ENCODE measurements at regions not wholly inside any gene's neighbourhood (a gene's known extent, or its start where the extent isn't known, plus 50 kb on each side); places are given as distances from the start of the nearest gene placed in this dataset.
A peak's percentile ranks its signal among the peaks of the same experiment; 100 is the strongest.

DNA sequence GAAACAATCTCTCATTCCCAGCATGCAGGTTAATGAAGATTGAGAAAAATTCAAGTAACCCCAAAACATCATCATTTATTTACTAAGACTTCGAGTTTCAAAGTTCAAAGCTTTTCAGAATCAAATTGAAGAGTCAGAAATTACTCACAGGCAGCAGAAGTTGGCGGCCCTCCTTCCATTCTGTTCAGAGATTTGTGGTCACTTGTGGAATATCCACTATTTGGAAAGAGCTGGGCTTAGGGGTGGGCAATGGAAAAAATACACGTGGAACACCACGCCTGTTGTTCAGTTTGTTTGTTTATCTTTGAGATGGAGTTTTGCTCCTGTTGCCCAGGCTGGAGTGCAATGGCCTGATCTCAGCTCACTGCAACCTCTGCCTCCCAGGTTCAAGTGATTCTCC, 108.6 kb upstream of the NAA20 start:
- Histone ChIP-seq H2AFZ (ENCODE audit: low read length) (no peak overlapping the region), H2BK120ac (ENCODE audit: low read depth, low read length) (no peak overlapping the region), H3K23ac (ENCODE audit: low read depth, low read length, poor library complexity) (no peak overlapping the region), H3K14ac (ENCODE audit: low read length) (no peak overlapping the region), H3K9me3 (replicated peaks in 1 of 2; ENCODE audit: control insufficient read depth in 2 of 2, insufficient read depth in 1 of 2, low read depth in 1 of 2, low read length in 2 of 2) (no peaks in the 10 kb centered on the region), H3K27me3 (ENCODE audit: control insufficient read depth in 3 of 3, insufficient read depth in 3 of 3, low read depth in 1 of 3, low read length in 3 of 3) (no peaks in the 10 kb centered on the region), H4K8ac (ENCODE audit: low read depth, low read length) (no peak overlapping the region), H3K9ac (ENCODE audit: low read depth, low read length, poor library complexity) (no peak overlapping the region), H3K18ac (ENCODE audit: low read length) (no peak overlapping the region), H3K4me3 (ENCODE audit: low read length in 2 of 2) (no peak overlapping the region), H2AK5ac (ENCODE audit: low read depth, low read length) (no peak overlapping the region), H2BK12ac (ENCODE audit: low read length) (no peak overlapping the region), H3K36me3 (replicated peaks in 1 of 2; ENCODE audit: control insufficient read depth in 2 of 2, insufficient read depth in 2 of 2, low read length in 2 of 2) (no peaks in the 10 kb centered on the region), H3K4ac (ENCODE audit: low read length) (no peak overlapping the region), H3K4me2 (ENCODE audit: insufficient read depth, low read length, poor library complexity, severe bottlenecking) (no peak overlapping the region), H3K27ac (replicated peaks; ENCODE audit: low read length) (no peak overlapping the region), H2BK5ac (ENCODE audit: low read length) (no peak overlapping the region), H4K91ac (ENCODE audit: low read depth, low read length, poor library complexity) (no peak overlapping the region), H3K4me1 (ENCODE audit: control insufficient read depth in 2 of 2, insufficient read depth in 1 of 2, low read depth in 1 of 2, low read length in 2 of 2) (no peaks in the 10 kb centered on the region), H2BK15ac (ENCODE audit: low read length) (no peak overlapping the region), H3K79me1 (ENCODE audit: low read depth, low read length) (no peaks in the 10 kb centered on the region)
- no CpG with 5 or more reads among the region's 4 CpGs for WGBS, 2 donors (ENCODE audit: extremely low coverage in 2 of 2, insufficient read length in 2 of 2, insufficient replicate concordance in 1 of 2)
- DNase-seq (ENCODE audit: low spot score): no peak

- Histone ChIP-seq H3K18ac (ENCODE audit: low read length) (peak overlapping the region; percentile 28), H2AFZ (ENCODE audit: low read length) (no peak overlapping the region), H2BK12ac (ENCODE audit: low read length) (no peak overlapping the region), H3K4me2 (ENCODE audit: insufficient read depth, low read length, poor library complexity, severe bottlenecking) (no peak overlapping the region), H2BK5ac (ENCODE audit: low read length) (no peak overlapping the region), H3K4ac (ENCODE audit: low read length) (no peak overlapping the region), H3K36me3 (replicated peaks in 1 of 2; ENCODE audit: control insufficient read depth in 2 of 2, insufficient read depth in 2 of 2, low read length in 2 of 2) (no peaks in the 10 kb centered on the region), H3K27me3 (ENCODE audit: control insufficient read depth in 3 of 3, insufficient read depth in 3 of 3, low read depth in 1 of 3, low read length in 3 of 3) (no peaks in the 10 kb centered on the region), H3K4me1 (ENCODE audit: control insufficient read depth in 2 of 2, insufficient read depth in 1 of 2, low read depth in 1 of 2, low read length in 2 of 2) (peaks cover 0 to 2% of the 10 kb centered on the region in 2 donors), H2BK15ac (ENCODE audit: low read length) (no peak overlapping the region), H4K8ac (ENCODE audit: low read depth, low read length) (no peak overlapping the region), H3K9ac (ENCODE audit: low read depth, low read length, poor library complexity) (no peak overlapping the region), H3K79me1 (ENCODE audit: low read depth, low read length) (no peaks in the 10 kb centered on the region), H3K14ac (ENCODE audit: low read length) (no peak overlapping the region), H3K4me3 (ENCODE audit: low read length in 2 of 2) (no peak overlapping the region), H3K23ac (ENCODE audit: low read depth, low read length, poor library complexity) (no peak overlapping the region), H3K9me3 (replicated peaks in 1 of 2; ENCODE audit: control insufficient read depth in 2 of 2, insufficient read depth in 1 of 2, low read depth in 1 of 2, low read length in 2 of 2) (no peaks in the 10 kb centered on the region), H2BK120ac (ENCODE audit: low read depth, low read length) (no peak overlapping the region), H4K91ac (ENCODE audit: low read depth, low read length, poor library complexity) (no peak overlapping the region), H3K27ac (replicated peaks; ENCODE audit: low read length) (no peak overlapping the region), H2AK5ac (ENCODE audit: low read depth, low read length) (no peak overlapping the region)
- no peak for DNase-seq (ENCODE audit: low spot score)
- no CpG with 5 or more reads among the region's 4 CpGs for WGBS, 2 donors (ENCODE audit: extremely low coverage in 2 of 2, insufficient read length in 2 of 2, insufficient replicate concordance in 1 of 2)
These were observed 107.4 kb upstream of the NAA20 start for GRCh38 chr20:19909725-19910124.

DNA sequence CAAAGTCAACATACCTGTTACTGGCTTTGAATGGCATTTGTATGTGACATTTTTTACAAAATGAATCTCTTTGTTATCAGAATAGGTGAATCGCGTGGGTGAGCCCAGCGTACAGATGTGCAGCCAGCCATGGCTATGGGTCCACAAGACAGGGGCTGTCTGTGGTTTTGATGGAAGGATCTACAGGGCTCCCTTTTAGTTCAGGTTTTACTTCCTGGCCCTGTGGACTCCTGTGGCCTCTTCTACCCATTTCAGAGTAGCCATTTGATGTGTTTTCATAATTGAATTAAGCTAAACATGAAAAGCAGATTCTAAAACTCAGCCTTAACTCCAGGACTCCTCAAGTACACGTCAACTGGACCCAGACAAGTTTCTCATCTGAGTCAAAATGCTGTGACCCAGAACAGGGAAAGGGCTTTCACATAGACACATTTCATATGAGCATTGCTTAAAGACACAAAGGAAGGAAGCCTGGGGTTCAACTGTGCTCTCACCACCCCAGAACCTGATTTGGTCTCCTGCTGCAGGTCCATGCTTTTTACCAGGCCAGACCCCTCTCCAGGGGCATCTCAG, 105.3 kb upstream of the NAA20 start:
- no peak overlapping the region for H3K14ac ChIP-seq (ENCODE audit: low read length)
- H2BK5ac ChIP-seq (ENCODE audit: low read length): no peak overlapping the region
- no peaks in the 10 kb centered on the region for H3K79me1 ChIP-seq (ENCODE audit: low read depth, low read length)
- peaks cover 0 to 3% of the 10 kb centered on the region in 2 donors for H3K4me1 ChIP-seq (ENCODE audit: control insufficient read depth in 2 of 2, insufficient read depth in 1 of 2, low read depth in 1 of 2, low read length in 2 of 2)
- no peak overlapping the region for H2BK15ac ChIP-seq (ENCODE audit: low read length)
- H3K4ac ChIP-seq (ENCODE audit: low read length): no peak overlapping the region
- H4K8ac ChIP-seq (ENCODE audit: low read depth, low read length): no peak overlapping the region
- no peak overlapping the region for H3K27ac ChIP-seq (replicated peaks; ENCODE audit: low read length)
- no peak overlapping the region for H3K23ac ChIP-seq (ENCODE audit: low read depth, low read length, poor library complexity)
- H3K36me3 ChIP-seq (replicated peaks in 1 of 2; ENCODE audit: control insufficient read depth in 2 of 2, insufficient read depth in 2 of 2, low read length in 2 of 2): no peaks in the 10 kb centered on the region
- no peak overlapping the region for H3K18ac ChIP-seq (ENCODE audit: low read length)
- H2BK120ac ChIP-seq (ENCODE audit: low read depth, low read length): no peak overlapping the region
- H2AFZ ChIP-seq (ENCODE audit: low read length): no peak overlapping the region
- no peak overlapping the region for H2AK5ac ChIP-seq (ENCODE audit: low read depth, low read length)
- no peak overlapping the region for H2BK12ac ChIP-seq (ENCODE audit: low read length)
- DNase-seq (ENCODE audit: low spot score): no peak
- no peak overlapping the region for H3K9ac ChIP-seq (ENCODE audit: low read depth, low read length, poor library complexity)
- no peak overlapping the region for H3K4me2 ChIP-seq (ENCODE audit: insufficient read depth, low read length, poor library complexity, severe bottlenecking)
- no CpG with 5 or more reads among the region's 4 CpGs for WGBS, 2 donors (ENCODE audit: extremely low coverage in 2 of 2, insufficient read length in 2 of 2, insufficient replicate concordance in 1 of 2)
- H3K4me3 ChIP-seq (ENCODE audit: low read length in 2 of 2): no peak overlapping the region
- H3K27me3 ChIP-seq (ENCODE audit: control insufficient read depth in 3 of 3, insufficient read depth in 3 of 3, low read depth in 1 of 3, low read length in 3 of 3): no peaks in the 10 kb centered on the region
- no peaks in the 10 kb centered on the region for H3K9me3 ChIP-seq (replicated peaks in 1 of 2; ENCODE audit: control insufficient read depth in 2 of 2, insufficient read depth in 1 of 2, low read depth in 1 of 2, low read length in 2 of 2)
- H4K91ac ChIP-seq (ENCODE audit: low read depth, low read length, poor library complexity): no peak overlapping the region

GRCh38 chr20:19913349-19913748, 103.8 kb upstream of the NAA20 start:
- H2BK120ac ChIP-seq (ENCODE audit: low read depth, low read length): no peak overlapping the region
- H3K18ac ChIP-seq (ENCODE audit: low read length): no peak overlapping the region
- H4K8ac ChIP-seq (ENCODE audit: low read depth, low read length): no peak overlapping the region
- H2BK5ac ChIP-seq (ENCODE audit: low read length): no peak overlapping the region
- H3K4me3 ChIP-seq (ENCODE audit: low read length in 2 of 2): no peak overlapping the region
- no peak overlapping the region for H2BK12ac ChIP-seq (ENCODE audit: low read length)
- DNase-seq (ENCODE audit: low spot score): no peak
- no peak overlapping the region for H3K27ac ChIP-seq (replicated peaks; ENCODE audit: low read length)
- H2AFZ ChIP-seq (ENCODE audit: low read length): no peak overlapping the region
- H3K4me2 ChIP-seq (ENCODE audit: insufficient read depth, low read length, poor library complexity, severe bottlenecking): no peak overlapping the region
- H3K23ac ChIP-seq (ENCODE audit: low read depth, low read length, poor library complexity): no peak overlapping the region
- no peak overlapping the region for H2AK5ac ChIP-seq (ENCODE audit: low read depth, low read length)
- no peak overlapping the region for H3K14ac ChIP-seq (ENCODE audit: low read length)
- H3K4ac ChIP-seq (ENCODE audit: low read length): no peak overlapping the region
- H3K4me1 ChIP-seq (ENCODE audit: control insufficient read depth in 2 of 2, insufficient read depth in 1 of 2, low read depth in 1 of 2, low read length in 2 of 2): peaks cover 0 to 3% of the 10 kb centered on the region in 2 donors
- H3K27me3 ChIP-seq (ENCODE audit: control insufficient read depth in 3 of 3, insufficient read depth in 3 of 3, low read depth in 1 of 3, low read length in 3 of 3): no peaks in the 10 kb centered on the region
- no peak overlapping the region for H3K9ac ChIP-seq (ENCODE audit: low read depth, low read length, poor library complexity)
- no peaks in the 10 kb centered on the region for H3K36me3 ChIP-seq (replicated peaks in 1 of 2; ENCODE audit: control insufficient read depth in 2 of 2, insufficient read depth in 2 of 2, low read length in 2 of 2)
- H3K9me3 ChIP-seq (replicated peaks in 1 of 2; ENCODE audit: control insufficient read depth in 2 of 2, insufficient read depth in 1 of 2, low read depth in 1 of 2, low read length in 2 of 2): no peaks in the 10 kb centered on the region
- no peaks in the 10 kb centered on the region for H3K79me1 ChIP-seq (ENCODE audit: low read depth, low read length)
- WGBS, 2 donors (ENCODE audit: extremely low coverage in 2 of 2, insufficient read length in 2 of 2, insufficient replicate concordance in 1 of 2): no CpG with 5 or more reads among the region's 1 CpG
- no peak overlapping the region for H2BK15ac ChIP-seq (ENCODE audit: low read length)
- H4K91ac ChIP-seq (ENCODE audit: low read depth, low read length, poor library complexity): no peak overlapping the region

All from neuronal stem cell (in vitro differentiated cells).